Neural progenitor cell (in vitro differentiated cells): ENCODE measurements at regions not wholly inside any gene's neighbourhood (a gene's known extent, or its start where the extent isn't known, plus 50 kb on each side); places are given as distances from the start of the nearest gene placed in this dataset.

Experiments
- DNase-seq: peaks from one replicate; pipeline ENCODE4 v3.0.0-alpha.2; 2016; ENCODE audit warnings: low spot score
- H2AFZ ChIP-seq: fragments of 200-600 bp; sonication (generic); replicated peaks from 2 replicates; pipeline ENCODE4 v1.6.1; 2016; ENCODE audit warnings: antibody characterized with exemption
- H3F3A ChIP-seq: fragments of 200-600 bp; sonication (generic); 2 replicates; pipeline ENCODE4 v1.6.1; 2016; ENCODE audit warnings: antibody characterized with exemption, low read depth
- H3K27ac ChIP-seq: fragments of 200-600 bp; sonication (generic); 2 replicates; pipeline ENCODE4 v1.5.1; 2016; ENCODE audit warnings: mild to moderate bottlenecking
- H3K27me3 ChIP-seq: fragments of 200-600 bp; sonication (generic); 2 replicates; pipeline ENCODE4 v1.6.1; 2016; ENCODE audit warnings: mild to moderate bottlenecking, moderate library complexity
- H3K36me3 ChIP-seq: fragments of 200-600 bp; sonication (generic); 2 replicates; pipeline ENCODE4 v1.5.1; 2016
- H3K4me1 ChIP-seq: fragments of 200-600 bp; sonication (generic); 2 replicates; pipeline ENCODE4 v1.6.1; 2016; ENCODE audit warnings: mixed run types
- H3K4me2 ChIP-seq: fragments of 200-600 bp; sonication (generic); 2 replicates; pipeline ENCODE4 v1.6.1; 2016
- H3K4me3 ChIP-seq: fragments of 200-600 bp; sonication (generic); 2 replicates; pipeline ENCODE4 v1.5.1; 2016
- H3K79me2 ChIP-seq: fragments of 200-600 bp; sonication (generic); 2 replicates; pipeline ENCODE4 v1.6.1; 2016; ENCODE audit warnings: low read depth
- H3K9ac ChIP-seq: fragments of 200-600 bp; sonication (generic); 2 replicates; pipeline ENCODE4 v1.6.1; 2016
- H3K9me3 ChIP-seq: fragments of 200-600 bp; sonication (generic); 2 replicates; pipeline ENCODE4 v1.5.1; 2016; ENCODE audit warnings: low read depth
- H4K20me1 ChIP-seq: fragments of 200-600 bp; sonication (generic); 2 replicates; pipeline ENCODE4 v1.6.1; 2016; ENCODE audit warnings: low read depth
- H3K27ac Mint-ChIP-seq: 3 replicates; pipeline ENCODE4 v1.8.0; 2021; ENCODE audit warnings: mixed read lengths
- H3K27me3 Mint-ChIP-seq: 2 replicates; pipeline ENCODE4 v1.8.0; 2022; ENCODE audit warnings: low read depth, mild to moderate bottlenecking, inconsistent platforms, moderate library complexity, mixed read lengths; ENCODE audit not compliant: insufficient read depth
- H3K36me3 Mint-ChIP-seq: 3 replicates; pipeline ENCODE4 v1.8.0; 2021; ENCODE audit warnings: mixed read lengths
- H3K4me1 Mint-ChIP-seq: 3 replicates; pipeline ENCODE4 v1.8.0; 2021; ENCODE audit warnings: mixed read lengths
- H3K4me3 Mint-ChIP-seq: 3 replicates; pipeline ENCODE4 v1.8.0; 2021; ENCODE audit warnings: mild to moderate bottlenecking, moderate library complexity, mixed read lengths
- H3K9me3 Mint-ChIP-seq: 3 replicates; pipeline ENCODE4 v1.8.0; 2020; ENCODE audit warnings: mixed read lengths
- EZH2 ChIP-seq: fragments of 200-600 bp; sonication (generic); IDR thresholded peaks from 2 replicates; pipeline ENCODE4 v1.6.1; 2017; ENCODE audit warnings: antibody characterized with exemption, mild to moderate bottlenecking, moderate library complexity
- EZH2phosphoT487 ChIP-seq: fragments of 200-600 bp; sonication (generic); IDR thresholded peaks from 2 replicates; pipeline ENCODE4 v1.6.1; 2017; ENCODE audit warnings: antibody characterized with exemption
- TF ChIP-seq, protein P1 (sequence below): fragments of 200-600 bp; sonication (generic); IDR thresholded peaks from 2 replicates; pipeline ENCODE4 v1.5.1; 2017; ENCODE audit warnings: antibody characterized with exemption, mild to moderate bottlenecking

DNA sequence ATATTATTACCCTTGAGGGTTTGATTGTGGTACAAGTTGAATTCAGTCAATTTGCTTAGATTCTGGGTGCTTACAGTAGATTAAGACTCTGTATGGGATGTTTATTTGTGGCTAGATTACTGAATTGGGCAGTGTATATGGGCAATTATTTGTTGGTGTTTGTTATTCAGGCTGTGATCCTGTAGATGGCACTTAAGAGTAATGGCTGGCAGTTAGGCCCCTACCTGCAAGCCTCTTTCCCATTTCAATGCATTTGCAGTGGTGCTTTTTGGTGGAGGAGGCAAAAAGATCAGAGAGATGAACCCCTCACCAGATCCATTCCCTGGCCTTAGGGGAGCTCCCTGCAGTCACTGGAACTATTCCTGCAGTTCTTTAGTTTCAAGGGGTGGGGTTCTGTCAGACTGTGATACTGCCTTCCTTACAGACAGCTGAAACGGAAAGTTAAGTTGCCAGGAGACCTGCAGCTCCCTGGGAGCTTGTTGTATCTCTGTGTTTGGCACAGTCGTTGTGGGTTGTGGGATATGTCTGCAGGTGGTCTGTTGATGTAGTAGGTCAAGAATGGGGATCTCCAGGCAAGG is 199.5 kb downstream of the AASDHPPT start:
- Mint-ChIP-seq H3K27me3 (peaks cover 2% of the 10 kb centered on the region), H3K4me1 (peaks cover 22% of the 10 kb centered on the region), H3K4me3 (no peak overlapping the region), H3K9me3 (peaks cover 3% of the 10 kb centered on the region), H3K36me3 (no peaks in the 10 kb centered on the region), H3K27ac (no peak overlapping the region)
- Histone ChIP-seq H3K27me3 (no peaks in the 10 kb centered on the region), H3K4me3 (no peak overlapping the region), H3K27ac (no peak overlapping the region), H2AFZ (peak overlapping the region; percentile 13), H3K79me2 (no peaks in the 10 kb centered on the region), H3K4me1 (peaks cover 10% of the 10 kb centered on the region), H3K9me3 (no peaks in the 10 kb centered on the region), H3F3A (peaks cover 3% of the 10 kb centered on the region), H3K9ac (no peak overlapping the region), H4K20me1 (no peaks in the 10 kb centered on the region), H3K36me3 (no peaks in the 10 kb centered on the region), H3K4me2 (no peak overlapping the region)
- TF ChIP-seq EZH2, result no peak
- TF ChIP-seq, protein P1, sequence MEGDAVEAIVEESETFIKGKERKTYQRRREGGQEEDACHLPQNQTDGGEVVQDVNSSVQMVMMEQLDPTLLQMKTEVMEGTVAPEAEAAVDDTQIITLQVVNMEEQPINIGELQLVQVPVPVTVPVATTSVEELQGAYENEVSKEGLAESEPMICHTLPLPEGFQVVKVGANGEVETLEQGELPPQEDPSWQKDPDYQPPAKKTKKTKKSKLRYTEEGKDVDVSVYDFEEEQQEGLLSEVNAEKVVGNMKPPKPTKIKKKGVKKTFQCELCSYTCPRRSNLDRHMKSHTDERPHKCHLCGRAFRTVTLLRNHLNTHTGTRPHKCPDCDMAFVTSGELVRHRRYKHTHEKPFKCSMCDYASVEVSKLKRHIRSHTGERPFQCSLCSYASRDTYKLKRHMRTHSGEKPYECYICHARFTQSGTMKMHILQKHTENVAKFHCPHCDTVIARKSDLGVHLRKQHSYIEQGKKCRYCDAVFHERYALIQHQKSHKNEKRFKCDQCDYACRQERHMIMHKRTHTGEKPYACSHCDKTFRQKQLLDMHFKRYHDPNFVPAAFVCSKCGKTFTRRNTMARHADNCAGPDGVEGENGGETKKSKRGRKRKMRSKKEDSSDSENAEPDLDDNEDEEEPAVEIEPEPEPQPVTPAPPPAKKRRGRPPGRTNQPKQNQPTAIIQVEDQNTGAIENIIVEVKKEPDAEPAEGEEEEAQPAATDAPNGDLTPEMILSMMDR, result peak; percentile 60
- DNase-seq, result peak; percentile 49

DNA sequence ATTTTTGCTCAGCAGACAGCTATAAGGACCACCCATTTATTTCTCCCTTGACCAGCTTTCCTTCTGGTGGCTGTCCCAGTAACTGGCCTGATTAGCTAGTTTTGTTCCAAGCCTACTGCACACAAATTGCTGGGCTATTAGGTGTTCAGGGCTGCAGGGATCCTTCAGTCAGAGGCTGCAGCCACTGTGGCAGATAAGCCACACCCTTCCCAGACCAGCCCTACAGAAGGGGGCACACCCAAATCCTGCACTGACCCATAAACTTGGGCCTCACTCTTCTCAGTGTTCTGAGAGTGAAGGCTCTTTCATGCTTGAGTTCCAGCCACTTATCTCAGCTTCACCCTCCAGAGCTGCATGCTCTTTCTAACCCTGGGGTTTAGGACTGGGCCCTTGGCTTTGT is 200.0 kb downstream of the AASDHPPT start:
- no peak overlapping the region for H3K9ac ChIP-seq
- Mint-ChIP-seq H3K4me3 (no peak overlapping the region), H3K4me1 (peaks cover 22% of the 10 kb centered on the region), H3K27me3 (peaks cover 3% of the 10 kb centered on the region), H3K27ac (no peak overlapping the region), H3K36me3 (no peaks in the 10 kb centered on the region), H3K9me3 (peaks cover 3% of the 10 kb centered on the region)
- no peak overlapping the region for H3K27ac ChIP-seq
- no peaks in the 10 kb centered on the region for H3F3A ChIP-seq
- TF ChIP-seq, protein P1, result no peak
- TF ChIP-seq EZH2 (no peak), EZH2phosphoT487 (no peak)
- H2AFZ ChIP-seq, result peak overlapping the region; percentile 13
- H3K79me2 ChIP-seq, result no peaks in the 10 kb centered on the region
- no peaks in the 10 kb centered on the region for H3K36me3 ChIP-seq
- H4K20me1 ChIP-seq, result no peaks in the 10 kb centered on the region
- no peak for DNase-seq
- H3K9me3 ChIP-seq, result no peaks in the 10 kb centered on the region
- H3K4me1 ChIP-seq, result peaks cover 10% of the 10 kb centered on the region
- no peak overlapping the region for H3K4me2 ChIP-seq
- no peak overlapping the region for H3K4me3 ChIP-seq
- H3K27me3 ChIP-seq, result no peaks in the 10 kb centered on the region

DNA sequence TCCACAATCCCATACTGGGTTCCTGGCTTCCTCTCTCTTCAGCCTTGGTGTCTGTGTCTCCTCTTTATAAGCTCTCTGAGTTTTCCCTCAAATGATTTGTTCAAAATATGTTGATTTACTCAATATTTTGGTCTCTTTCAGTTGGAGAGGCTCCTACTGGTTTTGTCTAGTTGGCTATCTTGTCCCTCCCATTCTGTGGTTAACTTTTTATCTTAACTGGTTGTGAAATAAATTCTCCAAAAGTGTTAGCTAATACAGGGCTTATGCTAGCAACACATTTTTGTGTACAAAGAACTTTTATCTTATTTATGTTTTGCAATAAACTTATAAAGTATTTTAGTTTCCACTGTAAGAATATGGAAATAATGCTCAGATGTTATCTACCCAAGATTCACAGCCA is 200.9 kb downstream of the AASDHPPT start:
- Histone ChIP-seq H3K4me1 (peaks cover 10% of the 10 kb centered on the region), H3K9me3 (no peaks in the 10 kb centered on the region), H3K27me3 (no peaks in the 10 kb centered on the region), H3K79me2 (no peaks in the 10 kb centered on the region), H3K9ac (no peak overlapping the region), H3F3A (no peaks in the 10 kb centered on the region), H3K36me3 (no peaks in the 10 kb centered on the region), H2AFZ (no peak overlapping the region), H3K27ac (no peak overlapping the region), H3K4me2 (no peak overlapping the region), H3K4me3 (no peak overlapping the region), H4K20me1 (no peaks in the 10 kb centered on the region)
- Mint-ChIP-seq H3K36me3 (no peaks in the 10 kb centered on the region), H3K4me3 (no peak overlapping the region), H3K27ac (no peak overlapping the region), H3K4me1 (peaks cover 22% of the 10 kb centered on the region), H3K9me3 (peaks cover 3% of the 10 kb centered on the region), H3K27me3 (peaks cover 4% of the 10 kb centered on the region)
- no peak for DNase-seq
- TF ChIP-seq, protein P1, result no peak
- no peak for TF ChIP-seq EZH2
- no peak for TF ChIP-seq EZH2phosphoT487
